Cardiac fibroblast (primary cell): ENCODE measurements at regions not wholly inside any gene's neighbourhood (a gene's known extent, or its start where the extent isn't known, plus 50 kb on each side); places are given as distances from the start of the nearest gene placed in this dataset.

Experiments used
- DNase-seq, 2 donors: peaks; one replicate each; pipeline versions ENCODE4 v3.0.0 to v3.0.0-alpha.2; 2010; ENCODE audit warnings: low read depth in 2 of 2
- H3K4me3 ChIP-seq, 2 donors: replicated peaks in 1 of 2; 1 replicate in 1 of 2; 2 replicates in 1 of 2; pipeline ENCODE4 v1.5.1; 2011; ENCODE audit warnings: low read depth in 2 of 2, low read length in 2 of 2, mild to moderate bottlenecking in 2 of 2, moderate library complexity in 1 of 2
- CTCF ChIP-seq: IDR thresholded peaks from one replicate; pipeline ENCODE4 v1.5.1; 2011; ENCODE audit warnings: low read depth, mild to moderate bottlenecking, low read length, inconsistent platforms

GRCh38 chr5:13189532-13189931, 755.0 kb downstream of the DNAH5 start:
- no peak for DNase-seq
- no peak for TF ChIP-seq CTCF
- H3K4me3 ChIP-seq: no peak overlapping the region

GRCh38 chr5:13188371-13188770, 756.1 kb downstream of the DNAH5 start:
- TF ChIP-seq CTCF: no peak
- no peak overlapping the region for H3K4me3 ChIP-seq
- DNase-seq: peak in 1 of 2 donors; percentile 4

- no peak overlapping the region for H3K4me3 ChIP-seq
- DNase-seq: no peak
- TF ChIP-seq CTCF: no peak
Observed at GRCh38 chr5:13187186-13187585, 757.3 kb downstream of the DNAH5 start.

GRCh38 chr5:13186177-13186576, 758.3 kb downstream of the DNAH5 start:
- TF ChIP-seq CTCF: no peak
- DNase-seq: no peak
- H3K4me3 ChIP-seq: no peak overlapping the region

- no peak for TF ChIP-seq CTCF
- no peak overlapping the region for H3K4me3 ChIP-seq
- no peak for DNase-seq
Observed at GRCh38 chr5:13179407-13180087, 764.9 kb downstream of the DNAH5 start.

GRCh38 chr5:13143630-13144029, 800.9 kb downstream of the DNAH5 start:
- TF ChIP-seq CTCF: no peak
- no peak overlapping the region for H3K4me3 ChIP-seq

GRCh38 chr5:13143214-13143613, 801.3 kb downstream of the DNAH5 start:
- TF ChIP-seq CTCF: no peak
- no peak for DNase-seq
- no peak overlapping the region for H3K4me3 ChIP-seq

More at GRCh38 chr5:13143630-13144029, 800.9 kb downstream of the DNAH5 start:
- DNase-seq: no peak
